IPS-NIHi7 (cell line): ENCODE measurements at regions not wholly inside any gene's neighbourhood (a gene's known extent, or its start where the extent isn't known, plus 50 kb on each side); places are given as distances from the start of the nearest gene placed in this dataset.
A peak's percentile ranks its signal among the peaks of the same experiment; 100 is the strongest.

Source experiments
- DNase-seq: peaks from one replicate; pipeline ENCODE4 v3.0.0; 2012; ENCODE audit warnings: mixed read lengths; ENCODE audit errors: extremely low spot score

- DNase-seq: no peak
Observed at GRCh38 chr11:127080735-127081134, 80.2 kb upstream of the KIRREL3 start.

- no peak for DNase-seq
Observed at GRCh38 chr11:127075758-127076157, 75.2 kb upstream of the KIRREL3 start.

- peak; percentile 67 for DNase-seq
Observed at GRCh38 chr11:127074151-127074761, 73.7 kb upstream of the KIRREL3 start.

- no peak for DNase-seq
Observed at GRCh38 chr11:127073621-127074020, 73.1 kb upstream of the KIRREL3 start.

GRCh38 chr11:127071606-127072005 lies 71.0 kb upstream of the KIRREL3 start:
- no peak for DNase-seq

- DNase-seq: no peak
Observed at GRCh38 chr11:127070808-127071207, 70.2 kb upstream of the KIRREL3 start.

- DNase-seq: no peak
Observed at GRCh38 chr11:127066401-127067090, 66.0 kb upstream of the KIRREL3 start.

GRCh38 chr11:127063241-127063640 lies 62.7 kb upstream of the KIRREL3 start:
- DNase-seq: no peak

- no peak for DNase-seq
Observed at GRCh38 chr11:127061947-127062346, 61.4 kb upstream of the KIRREL3 start.

GRCh38 chr11:127059750-127060149 lies 59.2 kb upstream of the KIRREL3 start:
- DNase-seq: no peak

GRCh38 chr11:127059286-127059685 lies 58.7 kb upstream of the KIRREL3 start:
- no peak for DNase-seq

- DNase-seq: no peak
Observed at GRCh38 chr11:127058524-127058923, 58.0 kb upstream of the KIRREL3 start.

- DNase-seq: no peak
Observed at GRCh38 chr11:127057126-127057525, 56.6 kb upstream of the KIRREL3 start.

- peak; percentile 27 for DNase-seq
Observed at GRCh38 chr11:127056338-127056971, 55.9 kb upstream of the KIRREL3 start.

- no peak for DNase-seq
Observed at GRCh38 chr11:127055236-127055635, 54.7 kb upstream of the KIRREL3 start.

- no peak for DNase-seq
Observed at GRCh38 chr11:127054153-127054552, 53.6 kb upstream of the KIRREL3 start.

GRCh38 chr11:127052404-127052803 lies 51.8 kb upstream of the KIRREL3 start:
- no peak for DNase-seq
